ENCODE measurements at regions not wholly inside any gene's neighbourhood (a gene's known extent, or its start where the extent isn't known, plus 50 kb on each side); places are given as distances from the start of the nearest gene placed in this dataset.
"Not testable (repeated sequence)": the region's sequence is repeated elsewhere in the genome, so short reads cannot be mapped to it uniquely, and the experiment has no call there.

- DNase-seq (ENCODE audit: low spot score), result no peak
Measured at GRCh38 chr11:25758145-25758661, 573.7 kb upstream of the ANO3 start.

- no peak for DNase-seq (ENCODE audit: low spot score)
Measured at GRCh38 chr11:25766332-25767015, 565.5 kb upstream of the ANO3 start.

DNA sequence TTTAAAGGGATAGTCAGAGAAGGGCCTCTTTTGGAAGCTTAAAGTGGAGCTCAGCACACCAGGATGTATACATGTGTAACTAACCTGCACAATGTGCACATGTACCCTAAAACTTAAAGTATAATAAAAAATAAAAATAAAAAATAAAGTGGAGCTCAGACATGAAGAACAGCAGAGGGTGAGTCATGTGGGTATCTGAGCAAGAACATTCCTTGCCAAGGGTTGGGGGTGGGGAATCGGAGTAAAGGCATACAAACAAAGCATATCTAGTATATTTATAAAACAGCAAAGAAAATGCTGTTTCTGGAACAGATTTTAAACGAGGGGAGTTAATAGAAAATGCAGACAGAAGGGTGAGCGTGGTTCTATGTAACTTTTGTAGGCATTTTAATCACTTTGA is 562.6 kb upstream of the ANO3 start:
- DNase-seq (ENCODE audit: low spot score), result no peak

- no peak for DNase-seq (ENCODE audit: low spot score)
Measured at GRCh38 chr11:25771605-25772004, 560.3 kb upstream of the ANO3 start.

DNA sequence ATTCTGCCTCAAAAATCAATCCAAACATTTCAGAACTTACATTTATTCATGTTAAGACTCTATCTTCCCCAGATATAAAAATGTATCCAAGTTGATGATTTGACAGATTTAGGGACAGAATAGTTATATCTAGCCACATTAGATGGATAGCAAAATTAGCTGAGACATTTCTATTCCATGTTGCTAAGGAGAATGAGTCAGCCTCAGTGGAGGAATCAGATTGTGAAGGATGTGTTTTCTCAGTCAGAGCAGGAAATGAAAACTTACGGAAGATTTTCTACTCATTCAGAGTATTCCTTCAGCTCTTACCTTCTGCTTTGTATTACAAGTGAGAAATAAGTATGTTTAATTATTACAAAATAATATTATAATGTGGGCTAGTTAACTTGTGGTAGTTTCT is 556.3 kb upstream of the ANO3 start:
- DNase-seq (ENCODE audit: low spot score), result no peak

- no peak for DNase-seq (ENCODE audit: low spot score)
Measured at GRCh38 chr11:25776238-25776637, 555.7 kb upstream of the ANO3 start.

GRCh38 chr11:25777343-25777742 is 554.6 kb upstream of the ANO3 start:
- DNase-seq (ENCODE audit: low spot score), result no peak

DNA sequence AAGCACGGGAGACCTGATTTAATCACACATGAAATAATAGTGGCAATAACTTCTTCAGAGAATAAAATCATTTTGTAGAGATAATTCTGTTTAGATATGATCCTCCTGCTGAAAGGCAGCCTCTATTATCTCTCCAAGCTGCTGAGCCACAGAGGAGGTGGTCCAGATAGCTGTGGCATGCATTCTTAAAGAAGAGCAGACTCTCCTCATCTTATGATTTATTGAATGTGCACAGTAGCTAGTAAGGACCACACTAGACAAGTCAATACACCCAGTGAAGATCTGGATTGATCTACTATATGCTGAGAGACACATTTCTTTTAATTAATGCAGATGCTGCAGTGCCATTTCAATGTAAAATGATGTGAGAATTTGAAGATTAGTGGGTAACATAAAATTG is 552.9 kb upstream of the ANO3 start:
- DNase-seq (ENCODE audit: low spot score), result no peak

DNA sequence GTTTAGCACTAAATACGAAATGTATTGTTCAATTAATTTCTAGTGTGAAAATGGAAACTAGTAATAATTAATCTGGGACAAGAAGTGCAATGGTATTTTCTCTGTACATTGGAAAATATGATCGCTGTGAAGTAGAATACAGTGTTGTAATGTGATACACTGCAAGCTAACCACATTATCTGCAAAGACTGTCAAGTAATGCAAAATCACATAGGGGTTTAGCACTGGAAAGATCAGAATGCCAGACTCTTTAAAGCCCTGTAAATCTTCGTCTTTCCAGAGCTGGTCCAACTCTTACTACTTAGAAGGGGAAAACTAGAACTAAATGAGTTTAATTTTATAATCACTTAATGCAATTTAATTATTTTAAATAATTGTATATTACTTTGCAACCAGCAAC is 544.5 kb upstream of the ANO3 start:
- DNase-seq (ENCODE audit: low spot score), result no peak

- DNase-seq (ENCODE audit: low spot score), result no peak
Measured at GRCh38 chr11:25790396-25790795, 541.5 kb upstream of the ANO3 start.

DNA sequence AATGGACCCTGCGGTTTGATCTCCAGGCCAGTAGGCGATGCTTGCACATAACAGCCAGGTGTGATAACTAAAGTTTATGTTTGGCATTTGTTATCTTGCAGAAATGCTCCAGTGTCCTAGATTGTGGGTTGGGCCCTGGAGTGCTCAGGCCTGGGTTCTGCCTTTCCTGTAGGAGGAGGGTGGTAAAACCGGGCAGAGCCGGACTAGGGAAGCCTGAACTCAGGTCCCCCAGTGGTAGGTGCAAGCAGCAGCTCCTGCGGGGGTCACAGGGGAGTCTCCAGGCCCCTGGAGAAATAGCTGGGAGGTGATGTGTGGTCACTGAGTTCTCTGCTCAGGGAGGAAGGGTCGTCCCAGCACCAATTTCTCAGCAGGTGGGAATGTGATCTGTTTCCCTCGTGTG is 538.3 kb upstream of the ANO3 start:
- DNase-seq (ENCODE audit: low spot score), result no peak

GRCh38 chr11:25794804-25795203 is 537.1 kb upstream of the ANO3 start:
- no peak for DNase-seq (ENCODE audit: low spot score)

DNA sequence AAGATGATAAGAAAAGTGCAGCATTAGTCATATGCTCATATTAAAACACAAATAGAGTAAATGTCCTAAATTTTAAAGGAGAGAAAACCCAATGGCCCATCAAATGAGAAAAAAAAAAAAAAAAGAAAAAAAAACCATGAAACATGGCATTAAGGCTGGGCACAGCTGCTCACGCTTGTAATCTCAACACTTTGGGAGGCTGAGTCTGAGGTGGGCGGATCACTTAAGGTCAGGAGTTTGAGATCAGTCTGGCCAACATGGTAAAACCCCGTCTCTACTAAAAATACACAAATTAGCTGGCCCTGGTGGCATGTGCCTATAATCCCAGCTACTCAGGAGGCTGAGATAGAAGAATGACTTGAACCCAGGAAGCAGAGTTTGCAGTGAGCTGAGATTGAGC is 515.5 kb upstream of the ANO3 start:
- DNase-seq (ENCODE audit: low spot score), result no peak

- no peak for DNase-seq (ENCODE audit: low spot score)
Measured at GRCh38 chr11:25824688-25825087, 507.2 kb upstream of the ANO3 start.

GRCh38 chr11:25831485-25831884 is 500.4 kb upstream of the ANO3 start:
- DNase-seq (ENCODE audit: low spot score), result not testable (repeated sequence)

GRCh38 chr11:25838918-25839625 is 492.9 kb upstream of the ANO3 start:
- no peak for DNase-seq (ENCODE audit: low spot score)

GRCh38 chr11:25844811-25845210 is 487.1 kb upstream of the ANO3 start:
- DNase-seq (ENCODE audit: low spot score), result no peak

DNA sequence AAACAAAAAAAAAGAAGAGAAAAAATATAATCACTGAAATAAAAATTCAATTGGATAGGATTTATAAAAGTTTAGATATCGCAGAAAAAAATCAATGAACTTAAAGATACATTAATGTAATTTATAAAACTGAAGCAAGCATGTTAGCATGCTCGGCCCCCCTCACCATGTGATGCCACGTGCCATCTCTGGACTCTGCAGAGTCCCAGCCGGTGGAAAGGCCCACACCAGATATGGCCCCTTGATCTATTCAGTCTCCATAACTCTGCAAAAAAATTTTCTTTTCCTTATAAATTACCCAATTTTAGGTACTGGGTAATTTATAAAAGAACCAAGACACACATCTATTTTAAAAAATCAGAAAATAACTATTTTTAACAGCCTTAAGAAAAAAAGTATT is 476.0 kb upstream of the ANO3 start:
- DNase-seq (ENCODE audit: low spot score), result no peak

DNA sequence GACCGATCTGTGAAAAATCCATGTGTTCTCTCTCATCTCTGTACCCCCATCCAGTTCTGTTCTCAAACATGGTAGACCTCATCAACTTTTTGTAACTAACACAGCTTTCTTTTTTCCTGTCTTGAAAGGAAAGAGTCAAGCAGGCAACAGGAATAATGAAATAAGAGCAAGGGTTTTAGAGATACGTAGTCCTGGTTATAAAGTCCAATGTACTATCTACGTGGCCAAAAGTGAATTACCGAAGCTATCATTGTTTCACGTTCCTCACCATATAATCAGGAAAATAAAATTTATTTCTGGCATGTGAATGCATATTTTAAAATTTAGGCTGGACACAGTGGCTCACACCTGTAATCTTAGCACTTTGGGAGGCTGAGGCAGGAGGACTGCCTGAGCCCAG is 472.2 kb upstream of the ANO3 start:
- no peak for DNase-seq (ENCODE audit: low spot score)

DNA sequence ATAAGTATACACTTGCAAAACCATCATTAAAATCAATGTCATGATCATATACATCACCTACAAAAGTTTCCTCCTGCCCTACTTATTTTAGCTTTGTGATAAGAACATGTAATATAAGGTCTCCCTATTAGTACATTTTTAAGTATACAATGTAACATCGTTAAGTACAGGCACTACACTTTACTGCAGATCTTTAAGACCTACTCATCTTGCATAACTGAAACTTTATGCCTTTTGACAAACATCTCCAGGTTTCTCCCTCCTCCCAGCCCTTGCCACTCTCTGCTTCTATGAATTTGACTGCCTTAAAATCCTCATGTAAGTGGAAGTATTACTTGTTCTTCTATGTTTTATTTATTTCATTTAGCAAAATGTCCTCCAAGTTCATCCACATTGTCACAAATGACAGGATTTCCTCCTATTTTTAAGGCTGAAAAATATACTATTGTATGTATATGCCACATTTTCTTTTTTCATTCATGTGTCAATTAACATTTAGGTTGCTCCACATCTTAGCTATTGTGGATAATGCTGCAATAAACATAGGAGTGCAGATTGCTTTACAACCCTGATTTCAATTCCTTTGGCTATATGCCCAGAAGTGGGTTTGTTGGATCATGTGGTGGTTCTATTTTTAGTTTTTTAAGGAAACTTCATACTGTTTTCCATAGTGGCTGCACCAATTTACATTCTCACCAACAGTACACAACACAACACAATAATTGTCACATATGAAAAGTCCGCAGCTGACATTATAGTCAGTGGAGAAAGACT is 471.1 kb upstream of the ANO3 start:
- no peak for DNase-seq (ENCODE audit: low spot score)

DNA sequence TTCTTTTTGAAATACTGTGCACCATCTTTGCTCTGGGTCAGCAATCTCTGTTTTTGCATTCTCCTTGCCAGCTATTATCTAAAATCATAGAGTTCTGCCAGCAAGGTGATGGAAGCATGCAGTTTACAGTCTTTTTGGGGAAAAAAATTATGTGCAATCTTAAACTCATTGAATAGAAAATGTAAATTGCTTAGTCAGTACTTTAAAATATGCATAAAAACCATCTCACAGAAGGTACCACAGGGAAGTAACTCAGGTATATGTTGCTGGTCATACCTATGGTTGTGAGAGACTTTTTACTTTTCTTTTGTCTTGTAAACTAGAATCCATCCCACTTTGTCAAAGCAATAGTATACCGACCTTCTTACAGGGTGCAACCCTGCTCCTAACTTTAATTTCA is 469.8 kb upstream of the ANO3 start:
- no peak for DNase-seq (ENCODE audit: low spot score)

- no peak for DNase-seq (ENCODE audit: low spot score)
Measured at GRCh38 chr11:25863986-25864385, 467.9 kb upstream of the ANO3 start.

DNA sequence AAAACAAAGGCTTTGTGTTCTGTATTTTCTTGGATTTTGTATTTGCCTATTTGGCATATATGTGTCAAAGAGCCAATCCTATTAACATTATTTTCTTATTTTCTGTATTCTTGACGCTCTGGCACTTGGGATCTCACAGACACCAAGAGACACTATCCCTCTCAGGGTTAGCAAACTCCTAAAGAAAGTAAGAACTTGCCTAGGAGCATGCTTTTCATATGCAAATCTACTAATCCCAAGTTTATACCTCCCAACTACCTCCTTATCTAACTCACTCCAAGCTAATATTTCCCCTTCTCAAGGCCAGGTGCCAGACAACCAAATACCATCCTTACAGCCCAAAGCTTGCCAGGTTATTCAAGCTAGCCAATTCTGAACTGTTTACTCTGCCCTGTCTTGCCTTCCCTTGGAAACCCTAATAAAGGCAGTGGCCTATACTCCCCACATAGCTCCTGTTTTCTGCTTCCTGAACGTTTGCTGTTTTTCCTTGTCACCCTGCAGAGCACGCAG is 455.4 kb upstream of the ANO3 start:
- no peak for DNase-seq (ENCODE audit: low spot score)

Data from D341Med (cell line).